CD4-positive, alpha-beta memory T cell (primary cell): ENCODE measurements at regions not wholly inside any gene's neighbourhood (a gene's known extent, or its start where the extent isn't known, plus 50 kb on each side); places are given as distances from the start of the nearest gene placed in this dataset.

ENCODE experiments used
- CTCF ChIA-PET: fragments of 350-600 bp; sonication (Branson Sonifier 250); formaldehyde crosslinking; loops from one replicate; lab custom pipeline; 2021; ENCODE audit warnings: inconsistent platforms; ENCODE audit not compliant: partially characterized antibody; lab: Charles Lee
- POLR2A ChIA-PET: fragments of 350-600 bp; sonication (Branson Sonifier 250); formaldehyde crosslinking; loops from one replicate; lab custom pipeline; 2021; ENCODE audit not compliant: partially characterized antibody; lab: Charles Lee
- DNase-seq, 5 donors: peaks; one replicate each; pipeline versions ENCODE4 v3.0.0 to v3.0.0-alpha.2; 2020 to 2022; ENCODE audit warnings: mixed read lengths in 1 of 5
- H3K27ac ChIP-seq: one replicate; pipeline ENCODE4 v1.7.0; 2013; ENCODE audit warnings: low read depth, low read length
- H3K27me3 ChIP-seq: 2 replicates; pipeline ENCODE4 v1.7.0; 2013; ENCODE audit warnings: mild to moderate bottlenecking, low read length, moderate library complexity; ENCODE audit not compliant: insufficient read depth
- H3K36me3 ChIP-seq: 2 replicates; pipeline ENCODE4 v1.7.0; 2013; ENCODE audit warnings: mild to moderate bottlenecking, low read length, moderate library complexity; ENCODE audit not compliant: insufficient read depth
- H3K4me1 ChIP-seq: 2 replicates; pipeline ENCODE4 v1.7.0; 2013; ENCODE audit warnings: mild to moderate bottlenecking, low read length, moderate library complexity; ENCODE audit not compliant: insufficient read depth
- H3K4me3 ChIP-seq, 2 donors: one replicate each; pipeline ENCODE4 v1.7.0; 2013; ENCODE audit warnings: low read length in 2 of 2, mild to moderate bottlenecking in 1 of 2
- H3K9me3 ChIP-seq, 2 donors: one replicate each; pipeline ENCODE4 v1.7.0; 2013; ENCODE audit warnings: low read length in 2 of 2, control low read depth in 1 of 2; ENCODE audit not compliant: control insufficient read depth in 1 of 2
- H3K27ac Mint-ChIP-seq, 7 donors: one replicate each; pipeline ENCODE4 v1.8.0; 2020 to 2021; ENCODE audit warnings: mixed read lengths in 7 of 7, mild to moderate bottlenecking in 6 of 7, inconsistent platforms in 3 of 7, moderate library complexity in 3 of 7
- H3K27me3 Mint-ChIP-seq, 2 donors: one replicate each; pipeline ENCODE4 v1.8.0; 2020 to 2021; ENCODE audit warnings: mixed read lengths in 2 of 2
- H3K36me3 Mint-ChIP-seq, 2 donors: one replicate each; pipeline ENCODE4 v1.8.0; 2020 to 2021; ENCODE audit warnings: mixed read lengths in 2 of 2, inconsistent platforms in 1 of 2, mild to moderate bottlenecking in 1 of 2
- H3K4me1 Mint-ChIP-seq, 4 donors: one replicate each; pipeline ENCODE4 v1.8.0; 2020 to 2021; ENCODE audit warnings: mixed read lengths in 4 of 4, mild to moderate bottlenecking in 1 of 4
- H3K4me3 Mint-ChIP-seq, 8 donors: one replicate each; pipeline ENCODE4 v1.8.0; 2020 to 2021; ENCODE audit warnings: mixed read lengths in 8 of 8, mild to moderate bottlenecking in 7 of 8, moderate library complexity in 6 of 8, inconsistent platforms in 3 of 8
- H3K9me3 Mint-ChIP-seq, 8 donors: one replicate each; pipeline ENCODE4 v1.8.0; 2020 to 2021; ENCODE audit warnings: mixed read lengths in 8 of 8, mild to moderate bottlenecking in 5 of 8, inconsistent platforms in 3 of 8, moderate library complexity in 1 of 8
- intact Hi-C: fragments of 100-400 bp; cut with micrococcal nuclease; formaldehyde crosslinking; loops from one replicate; pipeline ENCODE4 v1.15.1; 2023

- POLR2A ChIA-PET, result no interaction called here
- CTCF ChIA-PET, result no interaction called here
- Histone ChIP-seq H3K4me1 (no peaks in the 10 kb centered on the region), H3K4me3 (no peak overlapping the region), H3K27me3 (no peaks in the 10 kb centered on the region), H3K36me3 (no peaks in the 10 kb centered on the region), H3K27ac (no peak overlapping the region), H3K9me3 (no peaks in the 10 kb centered on the region)
- DNase-seq, result no peak
- intact Hi-C loops, result no loop called here
- no peaks in the 10 kb centered on the region for H3K4me1 Mint-ChIP-seq
- peaks cover 0 to 13% (median 6%) of the 10 kb centered on the region in 8 donors for H3K9me3 Mint-ChIP-seq
- H3K4me3 Mint-ChIP-seq, result no peak overlapping the region
- no peaks in the 10 kb centered on the region for H3K27me3 Mint-ChIP-seq
- no peak overlapping the region for H3K27ac Mint-ChIP-seq
- no peaks in the 10 kb centered on the region for H3K36me3 Mint-ChIP-seq
These were observed 273.6 kb upstream of the TAS2R1 start for GRCh38 chr5:9903801-9904200.

GRCh38 chr5:9898319-9898718, 268.2 kb upstream of the TAS2R1 start:
- Histone ChIP-seq H3K4me1 (no peaks in the 10 kb centered on the region), H3K4me3 (no peak overlapping the region), H3K27me3 (no peaks in the 10 kb centered on the region), H3K36me3 (no peaks in the 10 kb centered on the region), H3K27ac (no peak overlapping the region), H3K9me3 (no peaks in the 10 kb centered on the region)
- CTCF ChIA-PET, result no interaction called here
- POLR2A ChIA-PET, result no interaction called here
- no peak for DNase-seq
- Mint-ChIP-seq H3K4me3 (no peak overlapping the region), H3K4me1 (no peaks in the 10 kb centered on the region), H3K27ac (no peak overlapping the region), H3K9me3 (peaks cover 0 to 7% (median 4%) of the 10 kb centered on the region in 8 donors), H3K36me3 (no peaks in the 10 kb centered on the region), H3K27me3 (no peaks in the 10 kb centered on the region)
- intact Hi-C loops, result no loop called here

- H3K36me3 ChIP-seq, result no peaks in the 10 kb centered on the region
- H3K27me3 ChIP-seq, result no peaks in the 10 kb centered on the region
- H3K27ac ChIP-seq, result no peak overlapping the region
- no peaks in the 10 kb centered on the region for H3K27me3 Mint-ChIP-seq
- no peak overlapping the region for H3K4me3 Mint-ChIP-seq
- intact Hi-C loops, result no loop called here
- DNase-seq, result no peak
- no peaks in the 10 kb centered on the region for H3K36me3 Mint-ChIP-seq
- CTCF ChIA-PET, result no interaction called here
- no peak overlapping the region for H3K4me3 ChIP-seq
- no peaks in the 10 kb centered on the region for H3K4me1 ChIP-seq
- no peak overlapping the region for H3K27ac Mint-ChIP-seq
- H3K9me3 Mint-ChIP-seq, result peaks cover 0 to 8% (median 3%) of the 10 kb centered on the region in 8 donors
- H3K4me1 Mint-ChIP-seq, result no peaks in the 10 kb centered on the region
- POLR2A ChIA-PET, result no interaction called here
- H3K9me3 ChIP-seq, result no peaks in the 10 kb centered on the region
These were observed 265.1 kb upstream of the TAS2R1 start for GRCh38 chr5:9895302-9895645.

GRCh38 chr5:9894571-9895301, 264.6 kb upstream of the TAS2R1 start:
- Histone ChIP-seq H3K4me3 (no peak overlapping the region), H3K27me3 (no peaks in the 10 kb centered on the region), H3K36me3 (no peaks in the 10 kb centered on the region), H3K27ac (no peak overlapping the region), H3K9me3 (no peaks in the 10 kb centered on the region), H3K4me1 (no peaks in the 10 kb centered on the region)
- ChIA-PET CTCF (no interaction called here), POLR2A (no interaction called here)
- no peaks in the 10 kb centered on the region for H3K36me3 Mint-ChIP-seq
- no peak overlapping the region for H3K4me3 Mint-ChIP-seq
- intact Hi-C loops, result no loop called here
- no peaks in the 10 kb centered on the region for H3K4me1 Mint-ChIP-seq
- H3K9me3 Mint-ChIP-seq, result peaks cover 0 to 8% (median 3%) of the 10 kb centered on the region in 8 donors
- H3K27me3 Mint-ChIP-seq, result no peaks in the 10 kb centered on the region
- DNase-seq, result no peak
- no peak overlapping the region for H3K27ac Mint-ChIP-seq

GRCh38 chr5:9892696-9893095, 262.5 kb upstream of the TAS2R1 start:
- no peak overlapping the region for H3K4me3 ChIP-seq
- ChIA-PET CTCF (no interaction called here), POLR2A (no interaction called here)
- H3K27ac Mint-ChIP-seq, result peak overlapping the region in 1 of 7 donors; percentile 56
- H3K27me3 Mint-ChIP-seq, result no peaks in the 10 kb centered on the region
- no peaks in the 10 kb centered on the region for H3K36me3 Mint-ChIP-seq
- DNase-seq, result no peak
- H3K9me3 Mint-ChIP-seq, result peaks cover 0 to 8% (median 3%) of the 10 kb centered on the region in 8 donors
- H3K36me3 ChIP-seq, result no peaks in the 10 kb centered on the region
- no peaks in the 10 kb centered on the region for H3K9me3 ChIP-seq
- H3K27me3 ChIP-seq, result no peaks in the 10 kb centered on the region
- H3K4me3 Mint-ChIP-seq, result no peak overlapping the region
- no peaks in the 10 kb centered on the region for H3K4me1 ChIP-seq
- intact Hi-C loops, result no loop called here
- H3K27ac ChIP-seq, result no peak overlapping the region
- H3K4me1 Mint-ChIP-seq, result no peaks in the 10 kb centered on the region

- H3K36me3 Mint-ChIP-seq, result no peaks in the 10 kb centered on the region
- H3K4me1 Mint-ChIP-seq, result no peaks in the 10 kb centered on the region
- peaks cover 0 to 2% of the 10 kb centered on the region in 2 donors for H3K27me3 Mint-ChIP-seq
- DNase-seq, result no peak
- POLR2A ChIA-PET, result no interaction called here
- Histone ChIP-seq H3K27ac (no peak overlapping the region), H3K4me1 (no peaks in the 10 kb centered on the region), H3K9me3 (no peaks in the 10 kb centered on the region), H3K27me3 (no peaks in the 10 kb centered on the region), H3K4me3 (no peak overlapping the region), H3K36me3 (no peaks in the 10 kb centered on the region)
- intact Hi-C loops, result no loop called here
- CTCF ChIA-PET, result no interaction called here
- H3K4me3 Mint-ChIP-seq, result no peak overlapping the region
- no peak overlapping the region for H3K27ac Mint-ChIP-seq
- peaks cover 0 to 4% (median 2%) of the 10 kb centered on the region in 8 donors for H3K9me3 Mint-ChIP-seq
These were observed 259.4 kb upstream of the TAS2R1 start for GRCh38 chr5:9889511-9889910.

GRCh38 chr5:9888501-9888901, 258.4 kb upstream of the TAS2R1 start:
- H3K36me3 ChIP-seq, result no peaks in the 10 kb centered on the region
- CTCF ChIA-PET, result no interaction called here
- intact Hi-C loops, result no loop called here
- Mint-ChIP-seq H3K4me3 (no peak overlapping the region), H3K27me3 (peaks cover 0 to 2% of the 10 kb centered on the region in 2 donors), H3K4me1 (no peaks in the 10 kb centered on the region), H3K9me3 (peaks cover 0 to 3% (median 2%) of the 10 kb centered on the region in 8 donors), H3K27ac (no peak overlapping the region), H3K36me3 (no peaks in the 10 kb centered on the region)
- no peak overlapping the region for H3K27ac ChIP-seq
- POLR2A ChIA-PET, result no interaction called here
- H3K9me3 ChIP-seq, result no peaks in the 10 kb centered on the region
- H3K4me3 ChIP-seq, result no peak overlapping the region
- DNase-seq, result no peak
- H3K27me3 ChIP-seq, result no peaks in the 10 kb centered on the region
- H3K4me1 ChIP-seq, result no peaks in the 10 kb centered on the region
